MV-4-11 (cell line): ENCODE measurements at regions not wholly inside any gene's neighbourhood (a gene's known extent, or its start where the extent isn't known, plus 50 kb on each side); places are given as distances from the start of the nearest gene placed in this dataset.
"Not testable (repeated sequence)": the region's sequence is repeated elsewhere in the genome, so short reads cannot be mapped to it uniquely, and the experiment has no call there.

ENCODE experiments used
- DNase-seq: peaks from one replicate; lab custom pipeline; 2025; lab: John Stamatoyannopoulos, UW

DNA sequence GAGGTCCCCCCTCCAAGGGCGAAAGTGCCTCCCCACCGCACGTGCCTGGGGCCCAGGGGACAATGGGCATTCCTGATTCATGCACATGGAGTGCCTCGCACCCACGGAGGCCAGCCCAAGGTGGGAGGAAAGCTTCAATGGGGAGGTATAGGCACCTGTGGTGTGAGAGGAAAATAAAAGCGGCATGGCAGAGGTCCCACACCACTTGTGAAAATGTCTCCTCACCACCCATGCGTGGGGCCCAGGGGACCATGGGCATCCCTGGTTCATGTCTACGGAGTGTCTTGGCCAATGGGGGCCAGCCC is 384.7 kb downstream of the ALG10 start:
- no peak for DNase-seq

DNA sequence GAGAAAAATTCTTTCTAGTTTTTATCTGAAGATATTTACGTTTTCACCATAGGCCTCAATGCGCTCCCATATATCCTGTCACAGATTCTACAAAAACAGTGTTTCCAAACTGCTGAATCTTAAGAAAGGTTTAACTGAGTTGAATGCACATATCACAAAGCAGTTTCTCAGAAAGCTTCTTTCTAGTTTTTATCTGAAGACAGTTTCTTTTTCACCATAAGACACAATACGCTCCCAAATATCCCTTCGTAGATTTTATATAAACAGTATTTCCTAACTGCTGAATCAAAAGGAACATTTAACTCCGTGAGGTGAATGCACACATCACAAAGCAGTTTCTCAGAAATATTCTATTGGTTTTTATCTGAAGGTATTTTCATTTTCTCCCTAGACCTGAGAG is 385.5 kb downstream of the ALG10 start:
- no peak for DNase-seq

DNA sequence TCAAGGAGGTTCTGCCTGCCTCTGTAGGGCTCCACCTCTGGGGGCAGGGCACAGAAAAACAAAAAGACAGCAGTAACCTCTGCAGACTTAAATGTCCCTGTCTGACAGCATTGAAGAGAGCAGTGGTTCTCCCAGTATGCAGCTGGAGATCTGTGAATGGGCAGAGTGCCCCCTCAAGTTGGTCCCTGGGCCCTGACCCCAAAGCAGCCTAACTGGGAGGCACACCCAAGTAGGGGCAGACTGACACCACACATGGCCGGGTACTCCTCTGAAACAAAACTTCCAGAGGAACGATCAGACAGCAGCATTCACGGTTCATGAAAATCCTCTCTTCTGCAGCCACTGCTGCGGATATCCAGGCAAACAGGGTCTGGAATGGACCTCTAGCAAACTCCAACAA is 409.2 kb downstream of the ALG10 start:
- not testable (repeated sequence) for DNase-seq
